Astrocyte (in vitro differentiated cells and primary cell): ENCODE measurements at regions not wholly inside any gene's neighbourhood (a gene's known extent, or its start where the extent isn't known, plus 50 kb on each side); places are given as distances from the start of the nearest gene placed in this dataset.

Experiments
- DNase-seq: peaks from one replicate; pipeline ENCODE4 v3.0.0-alpha.2; 2010; ENCODE audit warnings: low read depth
- FAIRE-seq: peaks from 2 replicates; lab custom pipeline; 2011; peaks lifted over from hg19 to GRCh38; lab: Jason Lieb, UNC
- H2AFZ ChIP-seq: 2 replicates; pipeline ENCODE4 v1.6.0; 2012; ENCODE audit warnings: low read depth, low read length, inconsistent platforms
- H3K27ac ChIP-seq: 2 replicates; pipeline ENCODE4 v1.5.1; 2011; ENCODE audit warnings: low read depth, low read length, inconsistent platforms
- H3K27me3 ChIP-seq: 2 replicates; pipeline ENCODE4 v1.6.0; 2011; ENCODE audit warnings: low read length, inconsistent platforms; ENCODE audit not compliant: insufficient read depth
- H3K36me3 ChIP-seq: 2 replicates; pipeline ENCODE4 v1.5.1; 2011; ENCODE audit warnings: low read length, inconsistent platforms; ENCODE audit not compliant: insufficient read depth
- H3K4me1 ChIP-seq: 2 replicates; pipeline ENCODE4 v1.5.1; 2011; ENCODE audit warnings: low read length, inconsistent platforms; ENCODE audit not compliant: insufficient read depth
- H3K4me2 ChIP-seq: 2 replicates; pipeline ENCODE4 v1.6.0; 2012; ENCODE audit warnings: low read length, inconsistent platforms
- H3K4me3 ChIP-seq: 2 replicates; pipeline ENCODE4 v1.5.1; 2011; ENCODE audit warnings: low read depth, mild to moderate bottlenecking, low read length, inconsistent platforms; ENCODE audit not compliant: insufficient read depth
- H3K79me2 ChIP-seq: 2 replicates; pipeline ENCODE4 v1.6.0; 2012; ENCODE audit warnings: mild to moderate bottlenecking, low read length, inconsistent platforms; ENCODE audit not compliant: insufficient read depth
- H3K9ac ChIP-seq: 2 replicates; pipeline ENCODE4 v1.6.0; 2012; ENCODE audit warnings: mild to moderate bottlenecking, low read length, inconsistent platforms
- H3K9me3 ChIP-seq: 2 replicates; pipeline ENCODE4 v1.5.1; 2012; ENCODE audit warnings: low read depth, mild to moderate bottlenecking, low read length, inconsistent platforms; ENCODE audit not compliant: insufficient read depth
- H4K20me1 ChIP-seq: 2 replicates; pipeline ENCODE4 v1.6.0; 2012; ENCODE audit warnings: low read length, inconsistent platforms; ENCODE audit not compliant: insufficient read depth
- H3K27ac Mint-ChIP-seq: one replicate; pipeline ENCODE4 v1.8.0; 2021; ENCODE audit warnings: mild to moderate bottlenecking, mixed read lengths; ENCODE audit not compliant: unreplicated experiment
- H3K27me3 Mint-ChIP-seq: one replicate; pipeline ENCODE4 v1.8.0; 2021; ENCODE audit warnings: low read depth, mixed read lengths; ENCODE audit not compliant: unreplicated experiment
- H3K36me3 Mint-ChIP-seq: one replicate; pipeline ENCODE4 v1.8.0; 2021; ENCODE audit warnings: low read depth, mixed read lengths; ENCODE audit not compliant: unreplicated experiment
- H3K4me1 Mint-ChIP-seq: one replicate; pipeline ENCODE4 v1.8.0; 2021; ENCODE audit warnings: low read depth, mixed read lengths; ENCODE audit not compliant: unreplicated experiment
- H3K4me3 Mint-ChIP-seq: one replicate; pipeline ENCODE4 v1.8.0; 2021; ENCODE audit warnings: mild to moderate bottlenecking, moderate library complexity, mixed read lengths; ENCODE audit not compliant: unreplicated experiment
- H3K9me3 Mint-ChIP-seq: one replicate; pipeline ENCODE4 v1.8.0; 2021; ENCODE audit warnings: mild to moderate bottlenecking, mixed read lengths; ENCODE audit not compliant: unreplicated experiment
- CTCF ChIP-seq: IDR thresholded peaks from 2 replicates; pipeline ENCODE4 v1.5.1; 2011; ENCODE audit warnings: low read depth, mild to moderate bottlenecking, inconsistent platforms, low read length, moderate library complexity; ENCODE audit not compliant: insufficient read depth
- EZH2 ChIP-seq: IDR thresholded peaks from 2 replicates; pipeline ENCODE4 v1.6.1; 2012; ENCODE audit warnings: mild to moderate bottlenecking, low read length, inconsistent platforms; ENCODE audit not compliant: insufficient read depth

GRCh38 chr10:61099756-61100155 is 155.8 kb upstream of the RHOBTB1 start:
- H3K4me3 Mint-ChIP-seq, result no peak overlapping the region
- Histone ChIP-seq H3K36me3 (no peaks in the 10 kb centered on the region), H3K9me3 (no peaks in the 10 kb centered on the region), H3K79me2 (no peaks in the 10 kb centered on the region), H3K4me3 (no peak overlapping the region), H3K9ac (no peak overlapping the region), H4K20me1 (no peaks in the 10 kb centered on the region), H3K4me1 (peaks cover 5% of the 10 kb centered on the region), H3K27ac (no peak overlapping the region), H3K4me2 (no peak overlapping the region), H3K27me3 (no peaks in the 10 kb centered on the region), H2AFZ (no peak overlapping the region)
- no peak overlapping the region for H3K27ac Mint-ChIP-seq
- H3K36me3 Mint-ChIP-seq, result no peaks in the 10 kb centered on the region
- H3K4me1 Mint-ChIP-seq, result peaks cover 12% of the 10 kb centered on the region
- FAIRE-seq (peak; percentile 50), DNase-seq (no peak)
- H3K9me3 Mint-ChIP-seq, result peaks cover 4% of the 10 kb centered on the region
- no peak for TF ChIP-seq EZH2
- no peak for TF ChIP-seq CTCF
- H3K27me3 Mint-ChIP-seq, result no peaks in the 10 kb centered on the region

GRCh38 chr10:61098966-61099365 is 155.0 kb upstream of the RHOBTB1 start:
- H3K4me1 ChIP-seq, result peaks cover 5% of the 10 kb centered on the region
- Mint-ChIP-seq H3K4me3 (no peak overlapping the region), H3K4me1 (peaks cover 12% of the 10 kb centered on the region), H3K27me3 (no peaks in the 10 kb centered on the region), H3K9me3 (peaks cover 4% of the 10 kb centered on the region), H3K27ac (no peak overlapping the region), H3K36me3 (no peaks in the 10 kb centered on the region)
- no peaks in the 10 kb centered on the region for H3K36me3 ChIP-seq
- H3K79me2 ChIP-seq, result no peaks in the 10 kb centered on the region
- no peaks in the 10 kb centered on the region for H3K9me3 ChIP-seq
- H3K4me2 ChIP-seq, result no peak overlapping the region
- H3K9ac ChIP-seq, result no peak overlapping the region
- H2AFZ ChIP-seq, result no peak overlapping the region
- DNase-seq, result no peak
- TF ChIP-seq CTCF (no peak), EZH2 (no peak)
- no peak overlapping the region for H3K4me3 ChIP-seq
- no peak for FAIRE-seq
- no peaks in the 10 kb centered on the region for H3K27me3 ChIP-seq
- H3K27ac ChIP-seq, result no peak overlapping the region
- H4K20me1 ChIP-seq, result no peaks in the 10 kb centered on the region

- H3K4me1 Mint-ChIP-seq, result peaks cover 12% of the 10 kb centered on the region
- no peak overlapping the region for H3K27ac ChIP-seq
- no peak overlapping the region for H3K4me3 ChIP-seq
- TF ChIP-seq EZH2 (no peak), CTCF (no peak)
- peaks cover 4% of the 10 kb centered on the region for H3K9me3 Mint-ChIP-seq
- H3K36me3 Mint-ChIP-seq, result no peaks in the 10 kb centered on the region
- FAIRE-seq, result no peak
- no peaks in the 10 kb centered on the region for H3K27me3 Mint-ChIP-seq
- H3K27me3 ChIP-seq, result no peaks in the 10 kb centered on the region
- no peaks in the 10 kb centered on the region for H4K20me1 ChIP-seq
- no peaks in the 10 kb centered on the region for H3K36me3 ChIP-seq
- no peak overlapping the region for H2AFZ ChIP-seq
- no peak overlapping the region for H3K9ac ChIP-seq
- peak overlapping the region; percentile 29 for H3K27ac Mint-ChIP-seq
- no peaks in the 10 kb centered on the region for H3K9me3 ChIP-seq
- H3K4me3 Mint-ChIP-seq, result no peak overlapping the region
- H3K79me2 ChIP-seq, result no peaks in the 10 kb centered on the region
- peak overlapping the region; percentile 17 for H3K4me2 ChIP-seq
- peaks cover 5% of the 10 kb centered on the region for H3K4me1 ChIP-seq
- DNase-seq, result peak; percentile 78
Observed at GRCh38 chr10:61097026-61097425, 153.0 kb upstream of the RHOBTB1 start.
